H1 (cell line): ENCODE measurements at regions not wholly inside any gene's neighbourhood (a gene's known extent, or its start where the extent isn't known, plus 50 kb on each side); places are given as distances from the start of the nearest gene placed in this dataset.

Source experiments
- GABPA ChIP-seq: IDR thresholded peaks from 2 replicates; pipeline ENCODE4 v1.6.1; 2011; ENCODE audit warnings: mild to moderate bottlenecking, low read length, moderate library complexity, borderline replicate concordance; ENCODE audit not compliant: insufficient read depth
- JUND ChIP-seq: IDR thresholded peaks from 2 replicates; pipeline ENCODE4 v1.6.1; 2011; ENCODE audit warnings: mild to moderate bottlenecking, improper control_type of control experiment, low read length
- TF ChIP-seq, protein P1 (sequence below): fragments of 300-600 bp; sonication (generic); IDR thresholded peaks from 2 replicates; pipeline ENCODE4 v1.7.1; 2012; ENCODE audit warnings: low read length, moderate library complexity, mild to moderate bottlenecking, inconsistent platforms; ENCODE audit not compliant: insufficient replicate concordance

DNA sequence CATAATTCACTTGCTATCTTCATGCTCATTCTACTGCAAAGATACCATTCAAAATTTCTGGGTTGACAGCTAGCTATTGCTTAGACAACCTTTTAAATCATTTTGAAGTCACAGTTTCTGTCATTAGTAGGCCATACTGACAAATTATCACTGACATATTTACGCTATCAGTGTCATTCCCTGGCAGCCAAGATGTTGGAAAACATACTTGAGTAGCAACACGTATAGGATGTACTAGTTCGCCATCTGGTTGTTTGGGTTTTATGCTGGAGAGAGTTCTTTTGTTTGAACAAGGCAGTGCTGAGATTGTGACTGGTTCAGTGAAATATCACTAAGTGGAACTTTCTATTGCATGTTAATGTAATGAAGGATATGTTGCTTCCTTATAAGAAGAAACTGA, 621.9 kb downstream of the DTWD2 start (continued):
- TF ChIP-seq, protein P1, sequence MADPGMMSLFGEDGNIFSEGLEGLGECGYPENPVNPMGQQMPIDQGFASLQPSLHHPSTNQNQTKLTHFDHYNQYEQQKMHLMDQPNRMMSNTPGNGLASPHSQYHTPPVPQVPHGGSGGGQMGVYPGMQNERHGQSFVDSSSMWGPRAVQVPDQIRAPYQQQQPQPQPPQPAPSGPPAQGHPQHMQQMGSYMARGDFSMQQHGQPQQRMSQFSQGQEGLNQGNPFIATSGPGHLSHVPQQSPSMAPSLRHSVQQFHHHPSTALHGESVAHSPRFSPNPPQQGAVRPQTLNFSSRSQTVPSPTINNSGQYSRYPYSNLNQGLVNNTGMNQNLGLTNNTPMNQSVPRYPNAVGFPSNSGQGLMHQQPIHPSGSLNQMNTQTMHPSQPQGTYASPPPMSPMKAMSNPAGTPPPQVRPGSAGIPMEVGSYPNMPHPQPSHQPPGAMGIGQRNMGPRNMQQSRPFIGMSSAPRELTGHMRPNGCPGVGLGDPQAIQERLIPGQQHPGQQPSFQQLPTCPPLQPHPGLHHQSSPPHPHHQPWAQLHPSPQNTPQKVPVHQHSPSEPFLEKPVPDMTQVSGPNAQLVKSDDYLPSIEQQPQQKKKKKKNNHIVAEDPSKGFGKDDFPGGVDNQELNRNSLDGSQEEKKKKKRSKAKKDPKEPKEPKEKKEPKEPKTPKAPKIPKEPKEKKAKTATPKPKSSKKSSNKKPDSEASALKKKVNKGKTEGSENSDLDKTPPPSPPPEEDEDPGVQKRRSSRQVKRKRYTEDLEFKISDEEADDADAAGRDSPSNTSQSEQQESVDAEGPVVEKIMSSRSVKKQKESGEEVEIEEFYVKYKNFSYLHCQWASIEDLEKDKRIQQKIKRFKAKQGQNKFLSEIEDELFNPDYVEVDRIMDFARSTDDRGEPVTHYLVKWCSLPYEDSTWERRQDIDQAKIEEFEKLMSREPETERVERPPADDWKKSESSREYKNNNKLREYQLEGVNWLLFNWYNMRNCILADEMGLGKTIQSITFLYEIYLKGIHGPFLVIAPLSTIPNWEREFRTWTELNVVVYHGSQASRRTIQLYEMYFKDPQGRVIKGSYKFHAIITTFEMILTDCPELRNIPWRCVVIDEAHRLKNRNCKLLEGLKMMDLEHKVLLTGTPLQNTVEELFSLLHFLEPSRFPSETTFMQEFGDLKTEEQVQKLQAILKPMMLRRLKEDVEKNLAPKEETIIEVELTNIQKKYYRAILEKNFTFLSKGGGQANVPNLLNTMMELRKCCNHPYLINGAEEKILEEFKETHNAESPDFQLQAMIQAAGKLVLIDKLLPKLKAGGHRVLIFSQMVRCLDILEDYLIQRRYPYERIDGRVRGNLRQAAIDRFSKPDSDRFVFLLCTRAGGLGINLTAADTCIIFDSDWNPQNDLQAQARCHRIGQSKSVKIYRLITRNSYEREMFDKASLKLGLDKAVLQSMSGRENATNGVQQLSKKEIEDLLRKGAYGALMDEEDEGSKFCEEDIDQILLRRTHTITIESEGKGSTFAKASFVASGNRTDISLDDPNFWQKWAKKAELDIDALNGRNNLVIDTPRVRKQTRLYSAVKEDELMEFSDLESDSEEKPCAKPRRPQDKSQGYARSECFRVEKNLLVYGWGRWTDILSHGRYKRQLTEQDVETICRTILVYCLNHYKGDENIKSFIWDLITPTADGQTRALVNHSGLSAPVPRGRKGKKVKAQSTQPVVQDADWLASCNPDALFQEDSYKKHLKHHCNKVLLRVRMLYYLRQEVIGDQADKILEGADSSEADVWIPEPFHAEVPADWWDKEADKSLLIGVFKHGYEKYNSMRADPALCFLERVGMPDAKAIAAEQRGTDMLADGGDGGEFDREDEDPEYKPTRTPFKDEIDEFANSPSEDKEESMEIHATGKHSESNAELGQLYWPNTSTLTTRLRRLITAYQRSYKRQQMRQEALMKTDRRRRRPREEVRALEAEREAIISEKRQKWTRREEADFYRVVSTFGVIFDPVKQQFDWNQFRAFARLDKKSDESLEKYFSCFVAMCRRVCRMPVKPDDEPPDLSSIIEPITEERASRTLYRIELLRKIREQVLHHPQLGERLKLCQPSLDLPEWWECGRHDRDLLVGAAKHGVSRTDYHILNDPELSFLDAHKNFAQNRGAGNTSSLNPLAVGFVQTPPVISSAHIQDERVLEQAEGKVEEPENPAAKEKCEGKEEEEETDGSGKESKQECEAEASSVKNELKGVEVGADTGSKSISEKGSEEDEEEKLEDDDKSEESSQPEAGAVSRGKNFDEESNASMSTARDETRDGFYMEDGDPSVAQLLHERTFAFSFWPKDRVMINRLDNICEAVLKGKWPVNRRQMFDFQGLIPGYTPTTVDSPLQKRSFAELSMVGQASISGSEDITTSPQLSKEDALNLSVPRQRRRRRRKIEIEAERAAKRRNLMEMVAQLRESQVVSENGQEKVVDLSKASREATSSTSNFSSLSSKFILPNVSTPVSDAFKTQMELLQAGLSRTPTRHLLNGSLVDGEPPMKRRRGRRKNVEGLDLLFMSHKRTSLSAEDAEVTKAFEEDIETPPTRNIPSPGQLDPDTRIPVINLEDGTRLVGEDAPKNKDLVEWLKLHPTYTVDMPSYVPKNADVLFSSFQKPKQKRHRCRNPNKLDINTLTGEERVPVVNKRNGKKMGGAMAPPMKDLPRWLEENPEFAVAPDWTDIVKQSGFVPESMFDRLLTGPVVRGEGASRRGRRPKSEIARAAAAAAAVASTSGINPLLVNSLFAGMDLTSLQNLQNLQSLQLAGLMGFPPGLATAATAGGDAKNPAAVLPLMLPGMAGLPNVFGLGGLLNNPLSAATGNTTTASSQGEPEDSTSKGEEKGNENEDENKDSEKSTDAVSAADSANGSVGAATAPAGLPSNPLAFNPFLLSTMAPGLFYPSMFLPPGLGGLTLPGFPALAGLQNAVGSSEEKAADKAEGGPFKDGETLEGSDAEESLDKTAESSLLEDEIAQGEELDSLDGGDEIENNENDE: no peak
- TF ChIP-seq JUND: no peak
- TF ChIP-seq GABPA: no peak
